Colonic mucosa (tissue), 4 donors: ENCODE measurements at regions not wholly inside any gene's neighbourhood (a gene's known extent, or its start where the extent isn't known, plus 50 kb on each side); places are given as distances from the start of the nearest gene placed in this dataset.

Source experiments
- DNase-seq: peaks from one replicate; pipeline ENCODE4 v3.0.0-alpha.2; 2020
- H3K27ac ChIP-seq: fragments of 200-600 bp; one replicate; pipeline ENCODE4 v1.8.0; 2021
- H3K27me3 ChIP-seq: fragments of 200-600 bp; one replicate; pipeline ENCODE4 v1.8.0; 2021
- H3K36me3 ChIP-seq: fragments of 200-600 bp; one replicate; pipeline ENCODE4 v1.8.0; 2021
- H3K4me1 ChIP-seq: fragments of 200-600 bp; one replicate; pipeline ENCODE4 v1.8.0; 2021; ENCODE audit warnings: mild to moderate bottlenecking
- H3K4me3 ChIP-seq: fragments of 200-600 bp; one replicate; pipeline ENCODE4 v1.8.0; 2021
- H3K9ac ChIP-seq, 2 donors: one replicate each; pipeline ENCODE4 v1.7.0; 2013; ENCODE audit warnings: control low read depth in 2 of 2, low read depth in 2 of 2, low read length in 2 of 2
- H3K9me3 ChIP-seq: fragments of 200-600 bp; one replicate; pipeline ENCODE4 v1.8.0; 2021
- CTCF ChIP-seq: fragments of 200-600 bp; IDR thresholded peaks from one replicate; pipeline ENCODE4 v1.8.0; 2022; ENCODE audit warnings: antibody characterized with exemption, mild to moderate bottlenecking
- intact Hi-C: fragments of 100-400 bp; cut with DNase I; formaldehyde crosslinking; loops from one replicate; pipeline ENCODE4 v1.14.1; 2022
- donor health status: healthy.
- donor health status: DM: no; HTN: no; CAD: no.
- donor health status: DM: no; HTN: no; CAD: no.

- Histone ChIP-seq H3K4me1 (no peaks in the 10 kb centered on the region), H3K36me3 (no peaks in the 10 kb centered on the region), H3K27ac (no peak overlapping the region), H3K9ac (no peak overlapping the region), H3K27me3 (no peaks in the 10 kb centered on the region), H3K9me3 (no peaks in the 10 kb centered on the region), H3K4me3 (no peak overlapping the region)
- no peak for DNase-seq
- TF ChIP-seq CTCF: no peak
- intact Hi-C loops: no loop called here
Measured at GRCh38 chr2:239554766-239555570, 154.1 kb upstream of the HDAC4 start.

GRCh38 chr2:239553376-239554000 is 152.7 kb upstream of the HDAC4 start:
- intact Hi-C loops: no loop called here
- no peaks in the 10 kb centered on the region for H3K27me3 ChIP-seq

GRCh38 chr2:239552213-239552926 is 151.6 kb upstream of the HDAC4 start:
- Histone ChIP-seq H3K4me3 (no peak overlapping the region), H3K9ac (no peak overlapping the region), H3K27me3 (no peaks in the 10 kb centered on the region), H3K27ac (no peak overlapping the region), H3K9me3 (no peaks in the 10 kb centered on the region), H3K36me3 (no peaks in the 10 kb centered on the region), H3K4me1 (no peaks in the 10 kb centered on the region)
- TF ChIP-seq CTCF: no peak
- intact Hi-C loops: no loop called here
- DNase-seq: no peak

More at GRCh38 chr2:239553376-239554000, 152.7 kb upstream of the HDAC4 start:
- Histone ChIP-seq H3K36me3 (no peaks in the 10 kb centered on the region), H3K4me1 (no peaks in the 10 kb centered on the region), H3K9ac (no peak overlapping the region), H3K9me3 (no peaks in the 10 kb centered on the region), H3K4me3 (no peak overlapping the region), H3K27ac (no peak overlapping the region)
- no peak for DNase-seq
- TF ChIP-seq CTCF: no peak

GRCh38 chr2:239551206-239551605 is 150.4 kb upstream of the HDAC4 start:
- no peak for DNase-seq
- no peaks in the 10 kb centered on the region for H3K4me1 ChIP-seq
- H3K27me3 ChIP-seq: no peaks in the 10 kb centered on the region
- no peak for TF ChIP-seq CTCF
- H3K27ac ChIP-seq: no peak overlapping the region
- intact Hi-C loops: no loop called here
- no peak overlapping the region for H3K9ac ChIP-seq
- no peaks in the 10 kb centered on the region for H3K36me3 ChIP-seq
- no peaks in the 10 kb centered on the region for H3K9me3 ChIP-seq
- H3K4me3 ChIP-seq: no peak overlapping the region

- no peaks in the 10 kb centered on the region for H3K4me1 ChIP-seq
- TF ChIP-seq CTCF: no peak
- no peak overlapping the region for H3K27ac ChIP-seq
- H3K36me3 ChIP-seq: no peaks in the 10 kb centered on the region
- H3K4me3 ChIP-seq: no peak overlapping the region
- no peaks in the 10 kb centered on the region for H3K27me3 ChIP-seq
- DNase-seq: no peak
- intact Hi-C loops: no loop called here
- H3K9ac ChIP-seq: no peak overlapping the region
- no peaks in the 10 kb centered on the region for H3K9me3 ChIP-seq
Measured at GRCh38 chr2:239550357-239550756, 149.5 kb upstream of the HDAC4 start.
